ENCODE measurements at regions not wholly inside any gene's neighbourhood (a gene's known extent, or its start where the extent isn't known, plus 50 kb on each side); places are given as distances from the start of the nearest gene placed in this dataset.

DNA sequence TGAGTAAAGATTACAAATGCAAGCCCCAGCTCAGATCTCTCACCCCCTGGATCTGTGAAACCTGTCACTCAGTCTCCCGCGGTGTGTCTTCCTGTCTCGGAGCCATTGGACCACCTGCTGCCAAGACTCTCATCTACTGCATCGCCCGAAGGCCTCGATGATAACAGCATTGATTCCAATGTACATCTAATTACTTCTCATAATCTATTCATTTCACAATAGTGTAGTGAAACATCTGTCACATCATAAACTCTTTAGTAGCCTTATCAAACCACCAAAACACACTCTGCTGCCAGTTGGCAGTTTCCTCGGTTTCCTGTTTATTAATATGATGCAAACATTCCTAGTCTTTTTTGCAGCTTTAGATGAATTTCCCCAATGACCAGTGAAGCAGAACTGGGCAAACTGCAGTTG is 220.3 kb downstream of the POU4F1 start:
- no peak for DNase-seq (ENCODE audit: low read depth)
- H3K4me3 ChIP-seq (ENCODE audit: low read depth, low read length): no peak overlapping the region
- TF ChIP-seq, protein P1, sequence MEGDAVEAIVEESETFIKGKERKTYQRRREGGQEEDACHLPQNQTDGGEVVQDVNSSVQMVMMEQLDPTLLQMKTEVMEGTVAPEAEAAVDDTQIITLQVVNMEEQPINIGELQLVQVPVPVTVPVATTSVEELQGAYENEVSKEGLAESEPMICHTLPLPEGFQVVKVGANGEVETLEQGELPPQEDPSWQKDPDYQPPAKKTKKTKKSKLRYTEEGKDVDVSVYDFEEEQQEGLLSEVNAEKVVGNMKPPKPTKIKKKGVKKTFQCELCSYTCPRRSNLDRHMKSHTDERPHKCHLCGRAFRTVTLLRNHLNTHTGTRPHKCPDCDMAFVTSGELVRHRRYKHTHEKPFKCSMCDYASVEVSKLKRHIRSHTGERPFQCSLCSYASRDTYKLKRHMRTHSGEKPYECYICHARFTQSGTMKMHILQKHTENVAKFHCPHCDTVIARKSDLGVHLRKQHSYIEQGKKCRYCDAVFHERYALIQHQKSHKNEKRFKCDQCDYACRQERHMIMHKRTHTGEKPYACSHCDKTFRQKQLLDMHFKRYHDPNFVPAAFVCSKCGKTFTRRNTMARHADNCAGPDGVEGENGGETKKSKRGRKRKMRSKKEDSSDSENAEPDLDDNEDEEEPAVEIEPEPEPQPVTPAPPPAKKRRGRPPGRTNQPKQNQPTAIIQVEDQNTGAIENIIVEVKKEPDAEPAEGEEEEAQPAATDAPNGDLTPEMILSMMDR (IDR thresholded peaks at IDR 0.05; ENCODE audit: low read depth, low read length, missing control alignments): no peak

DNA sequence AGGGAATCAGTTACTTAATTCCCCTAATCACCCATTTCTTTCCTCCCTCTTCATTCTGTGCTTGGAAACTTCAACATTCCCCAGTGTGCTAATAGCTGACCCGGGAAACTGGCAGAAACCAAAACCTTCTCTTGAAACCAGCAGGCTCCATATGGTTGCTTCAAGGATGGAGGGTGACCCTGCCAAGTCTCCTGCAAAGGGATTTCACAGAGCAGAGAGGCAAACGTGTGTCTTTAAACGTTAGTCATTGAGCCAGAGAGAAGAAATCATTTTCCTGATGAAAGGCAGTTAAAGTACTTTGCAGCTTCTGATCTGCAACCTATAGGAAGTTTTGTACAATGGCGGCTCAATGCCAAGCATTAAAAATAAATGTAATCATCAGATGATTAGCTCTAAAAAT is 220.9 kb downstream of the POU4F1 start:
- H3K4me3 ChIP-seq (ENCODE audit: low read depth, low read length): no peak overlapping the region
- DNase-seq (ENCODE audit: low read depth): no peak
- TF ChIP-seq, protein P1 (IDR thresholded peaks at IDR 0.05; ENCODE audit: low read depth, low read length, missing control alignments): no peak

- H3K4me3 ChIP-seq (ENCODE audit: low read depth, low read length): no peak overlapping the region
- TF ChIP-seq, protein P1 (IDR thresholded peaks at IDR 0.05; ENCODE audit: low read depth, low read length, missing control alignments): no peak
- DNase-seq (ENCODE audit: low read depth): no peak
These were observed 226.5 kb downstream of the POU4F1 start for GRCh38 chr13:78376822-78377221.

- DNase-seq (ENCODE audit: low read depth): no peak
- TF ChIP-seq, protein P1 (IDR thresholded peaks at IDR 0.05; ENCODE audit: low read depth, low read length, missing control alignments): no peak
- no peak overlapping the region for H3K4me3 ChIP-seq (ENCODE audit: low read depth, low read length)
These were observed 227.3 kb downstream of the POU4F1 start for GRCh38 chr13:78376033-78376432.

GRCh38 chr13:78372581-78372980 is 230.8 kb downstream of the POU4F1 start:
- TF ChIP-seq, protein P1 (IDR thresholded peaks at IDR 0.05; ENCODE audit: low read depth, low read length, missing control alignments): no peak
- H3K4me3 ChIP-seq (ENCODE audit: low read depth, low read length): no peak overlapping the region
- no peak for DNase-seq (ENCODE audit: low read depth)

DNA sequence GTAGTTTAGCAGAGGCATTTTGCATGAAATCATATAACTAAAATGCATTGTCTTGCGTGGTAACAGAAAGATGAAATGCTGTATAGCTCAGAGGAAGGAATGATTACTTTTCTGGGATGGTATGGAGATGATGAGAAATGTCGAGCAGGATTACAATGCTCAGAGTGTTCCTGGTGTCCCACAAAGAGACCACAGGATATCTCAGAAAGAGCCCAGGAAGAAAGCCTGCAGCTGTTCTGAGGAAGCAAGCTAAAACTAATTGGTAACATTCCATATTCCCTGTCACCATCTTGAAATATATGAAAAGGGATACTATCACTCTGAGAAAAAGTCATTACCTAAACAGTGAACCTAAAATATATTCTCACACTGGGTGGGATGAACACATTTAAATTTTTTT is 233.1 kb downstream of the POU4F1 start:
- DNase-seq (ENCODE audit: low read depth): no peak
- no peak overlapping the region for H3K4me3 ChIP-seq (ENCODE audit: low read depth, low read length)
- TF ChIP-seq, protein P1 (IDR thresholded peaks at IDR 0.05; ENCODE audit: low read depth, low read length, missing control alignments): no peak

- H3K4me3 ChIP-seq (ENCODE audit: low read depth, low read length): no peak overlapping the region
- TF ChIP-seq, protein P1 (IDR thresholded peaks at IDR 0.05; ENCODE audit: low read depth, low read length, missing control alignments): no peak
- no peak for DNase-seq (ENCODE audit: low read depth)
These were observed 238.6 kb downstream of the POU4F1 start for GRCh38 chr13:78364711-78365110.

Measured in GM12864 (cell line).